B cell (primary cell): ENCODE measurements at regions not wholly inside any gene's neighbourhood (a gene's known extent, or its start where the extent isn't known, plus 50 kb on each side); places are given as distances from the start of the nearest gene placed in this dataset.

Experiments used
- EZH2 ChIP-seq: IDR thresholded peaks from 2 replicates; pipeline ENCODE4 v1.6.1; 2012; ENCODE audit warnings: borderline replicate concordance, low read depth, mild to moderate bottlenecking, moderate library complexity, low read length; ENCODE audit not compliant: insufficient read depth, poor library complexity, severe bottlenecking
- TF ChIP-seq, protein P1 (sequence below): fragments of 200-600 bp; IDR thresholded peaks from one replicate; pipeline ENCODE4 v1.8.0; 2022; ENCODE audit warnings: antibody characterized with exemption, mild to moderate bottlenecking

DNA sequence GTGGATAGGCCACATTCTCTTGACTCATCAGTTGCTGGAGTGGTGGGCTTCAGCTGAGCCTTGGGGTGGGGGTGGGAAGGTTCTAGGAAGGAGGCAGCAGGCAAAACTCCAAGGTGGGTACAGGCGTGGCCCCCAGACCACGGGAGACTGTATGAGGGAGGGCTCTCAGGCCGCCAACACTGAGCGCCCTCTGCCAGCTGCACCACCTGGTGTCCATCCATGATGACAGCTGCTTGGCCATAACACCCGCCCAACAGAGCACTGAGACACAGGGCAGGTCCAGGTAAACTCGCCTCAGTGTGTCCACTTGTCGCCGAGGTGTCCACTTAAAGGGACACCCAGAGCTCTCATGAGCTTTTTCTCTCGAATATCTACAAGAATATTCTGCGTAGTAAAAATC lies 133.5 kb downstream of the C16orf95 start:
- TF ChIP-seq, protein P1, sequence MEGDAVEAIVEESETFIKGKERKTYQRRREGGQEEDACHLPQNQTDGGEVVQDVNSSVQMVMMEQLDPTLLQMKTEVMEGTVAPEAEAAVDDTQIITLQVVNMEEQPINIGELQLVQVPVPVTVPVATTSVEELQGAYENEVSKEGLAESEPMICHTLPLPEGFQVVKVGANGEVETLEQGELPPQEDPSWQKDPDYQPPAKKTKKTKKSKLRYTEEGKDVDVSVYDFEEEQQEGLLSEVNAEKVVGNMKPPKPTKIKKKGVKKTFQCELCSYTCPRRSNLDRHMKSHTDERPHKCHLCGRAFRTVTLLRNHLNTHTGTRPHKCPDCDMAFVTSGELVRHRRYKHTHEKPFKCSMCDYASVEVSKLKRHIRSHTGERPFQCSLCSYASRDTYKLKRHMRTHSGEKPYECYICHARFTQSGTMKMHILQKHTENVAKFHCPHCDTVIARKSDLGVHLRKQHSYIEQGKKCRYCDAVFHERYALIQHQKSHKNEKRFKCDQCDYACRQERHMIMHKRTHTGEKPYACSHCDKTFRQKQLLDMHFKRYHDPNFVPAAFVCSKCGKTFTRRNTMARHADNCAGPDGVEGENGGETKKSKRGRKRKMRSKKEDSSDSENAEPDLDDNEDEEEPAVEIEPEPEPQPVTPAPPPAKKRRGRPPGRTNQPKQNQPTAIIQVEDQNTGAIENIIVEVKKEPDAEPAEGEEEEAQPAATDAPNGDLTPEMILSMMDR, result no peak
- no peak for TF ChIP-seq EZH2
